ENCODE measurements at regions not wholly inside any gene's neighbourhood (a gene's known extent, or its start where the extent isn't known, plus 50 kb on each side); places are given as distances from the start of the nearest gene placed in this dataset.
"Not testable (repeated sequence)": the region's sequence is repeated elsewhere in the genome, so short reads cannot be mapped to it uniquely, and the experiment has no call there.

DNA sequence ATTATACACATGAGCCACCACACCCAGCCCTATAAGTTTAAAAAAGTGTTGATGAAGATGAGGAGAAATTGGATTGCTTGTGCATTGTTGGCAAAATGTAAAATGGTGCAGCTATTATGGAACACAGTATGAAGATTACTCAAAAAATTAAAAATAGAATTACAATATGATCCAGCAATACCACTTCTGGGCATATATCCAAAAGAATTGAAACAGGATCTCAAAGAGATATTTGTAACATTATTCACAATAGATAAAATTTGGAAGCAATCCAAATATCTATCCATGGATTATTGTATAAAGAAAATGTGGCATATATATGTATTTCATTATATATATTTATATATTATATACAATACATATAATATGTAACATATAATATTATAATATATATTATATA, 515.6 kb upstream of the GNPDA2 start:
- Histone ChIP-seq H3K4me3 (no peak overlapping the region), H3K36me3 (no peaks in the 10 kb centered on the region), H3K9me3 (peaks cover 0 to 3% of the 10 kb centered on the region in 2 donors), H3K27me3 (no peaks in the 10 kb centered on the region), H3K27ac (no peak overlapping the region), H3K4me1 (no peaks in the 10 kb centered on the region)
- no peak for TF ChIP-seq CTCF (IDR thresholded peaks at IDR 0.05)
- TF ChIP-seq POLR2A (IDR thresholded peaks at IDR 0.05), result no peak
- intact Hi-C loops (cut with DNase I; ENCODE audit: low total_unique reads), result no loop called here
- DNase-seq, result no peak

DNA sequence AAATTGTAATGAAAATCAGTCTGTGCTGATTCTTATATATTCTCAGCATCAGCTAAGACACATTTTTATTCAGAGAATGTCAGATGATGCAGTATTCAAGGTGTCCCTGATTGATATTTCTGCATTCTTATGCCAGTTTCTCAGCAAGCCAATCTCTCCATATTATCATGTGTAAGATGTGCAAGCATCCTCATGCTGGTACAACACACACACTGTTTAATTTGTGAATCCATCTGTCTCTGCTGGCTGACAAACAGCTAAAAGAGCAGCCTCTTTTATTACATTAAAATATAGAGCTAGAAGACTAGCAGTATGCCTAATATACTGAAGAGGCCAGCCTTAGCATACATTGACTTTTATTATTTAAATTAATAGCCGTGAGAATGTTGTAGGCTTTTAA, 502.9 kb upstream of the GNPDA2 start:
- intact Hi-C loops (cut with DNase I; ENCODE audit: low total_unique reads), result no loop called here
- Histone ChIP-seq H3K36me3 (no peaks in the 10 kb centered on the region), H3K9me3 (no peaks in the 10 kb centered on the region), H3K27me3 (no peaks in the 10 kb centered on the region), H3K27ac (no peak overlapping the region), H3K4me3 (no peak overlapping the region), H3K4me1 (no peaks in the 10 kb centered on the region)
- DNase-seq, result no peak
- TF ChIP-seq POLR2A (IDR thresholded peaks at IDR 0.05), result no peak
- no peak for TF ChIP-seq CTCF (IDR thresholded peaks at IDR 0.05)

DNA sequence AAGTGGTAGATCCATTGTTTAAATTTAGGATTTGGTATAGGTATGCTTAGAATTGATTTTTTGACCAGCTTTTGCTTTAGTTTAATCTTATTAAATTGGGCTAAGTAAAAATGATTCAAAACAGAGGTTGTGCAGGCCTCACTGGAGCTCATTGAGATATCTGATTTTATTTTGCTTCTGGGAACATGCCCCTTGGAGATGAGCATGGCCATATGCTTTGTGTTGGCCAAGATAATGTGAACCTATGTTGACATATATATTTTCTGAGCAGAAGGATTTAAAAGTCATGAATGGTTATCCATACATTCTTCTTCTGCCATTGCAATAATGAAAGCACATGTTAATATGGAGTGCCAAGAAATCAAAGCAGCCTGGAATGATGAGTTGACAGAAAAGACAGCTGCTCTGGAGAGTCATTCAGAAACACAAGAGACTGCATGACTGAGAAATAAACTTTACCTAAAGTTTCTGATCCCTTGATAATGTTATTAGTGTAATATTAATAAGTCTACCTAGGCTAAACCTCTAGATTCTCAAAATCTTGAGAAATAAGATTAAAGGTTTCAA, 489.7 kb upstream of the GNPDA2 start:
- no peak for DNase-seq
- intact Hi-C loops (cut with DNase I; ENCODE audit: low total_unique reads), result no loop called here
- TF ChIP-seq CTCF (IDR thresholded peaks at IDR 0.05) (no peak), POLR2A (IDR thresholded peaks at IDR 0.05) (no peak)
- H3K27me3 ChIP-seq, result no peaks in the 10 kb centered on the region
- H3K4me3 ChIP-seq, result no peak overlapping the region
- H3K27ac ChIP-seq, result no peak overlapping the region
- no peaks in the 10 kb centered on the region for H3K4me1 ChIP-seq
- H3K9me3 ChIP-seq, result no peaks in the 10 kb centered on the region
- H3K36me3 ChIP-seq, result no peaks in the 10 kb centered on the region

- H3K9me3 ChIP-seq; H3K4me3 ChIP-seq; H3K27ac ChIP-seq; intact Hi-C loops (cut with DNase I; ENCODE audit: low total_unique reads); H3K27me3 ChIP-seq; DNase-seq; H3K36me3 ChIP-seq; H3K4me1 ChIP-seq: not testable (repeated sequence)
Measured at GRCh38 chr4:45208476-45208875, 482.1 kb upstream of the GNPDA2 start.

GRCh38 chr4:45207864-45208331, 481.5 kb upstream of the GNPDA2 start:
- H3K27me3 ChIP-seq; H3K4me3 ChIP-seq; H3K9me3 ChIP-seq; DNase-seq; intact Hi-C loops (cut with DNase I; ENCODE audit: low total_unique reads); H3K36me3 ChIP-seq; H3K4me1 ChIP-seq; H3K27ac ChIP-seq: not testable (repeated sequence)

GRCh38 chr4:45207241-45207863, 481.0 kb upstream of the GNPDA2 start:
- H3K4me1 ChIP-seq; intact Hi-C loops (cut with DNase I; ENCODE audit: low total_unique reads); H3K36me3 ChIP-seq; H3K27me3 ChIP-seq; H3K27ac ChIP-seq; DNase-seq; H3K4me3 ChIP-seq; H3K9me3 ChIP-seq: not testable (repeated sequence)

GRCh38 chr4:45199736-45200135, 473.4 kb upstream of the GNPDA2 start:
- H3K4me1 ChIP-seq, result no peaks in the 10 kb centered on the region
- intact Hi-C loops (cut with DNase I; ENCODE audit: low total_unique reads), result no loop called here
- H3K27ac ChIP-seq, result no peak overlapping the region
- H3K27me3 ChIP-seq, result no peaks in the 10 kb centered on the region
- H3K9me3 ChIP-seq, result no peaks in the 10 kb centered on the region
- DNase-seq, result no peak
- TF ChIP-seq CTCF (IDR thresholded peaks at IDR 0.05), result no peak
- no peak for TF ChIP-seq POLR2A (IDR thresholded peaks at IDR 0.05)
- H3K36me3 ChIP-seq, result no peaks in the 10 kb centered on the region
- no peak overlapping the region for H3K4me3 ChIP-seq

All from uterus (tissue), 3 donors.